ENCODE measurements at regions not wholly inside any gene's neighbourhood (a gene's known extent, or its start where the extent isn't known, plus 50 kb on each side); places are given as distances from the start of the nearest gene placed in this dataset.
"Not testable (repeated sequence)": the region's sequence is repeated elsewhere in the genome, so short reads cannot be mapped to it uniquely, and the experiment has no call there.

DNA sequence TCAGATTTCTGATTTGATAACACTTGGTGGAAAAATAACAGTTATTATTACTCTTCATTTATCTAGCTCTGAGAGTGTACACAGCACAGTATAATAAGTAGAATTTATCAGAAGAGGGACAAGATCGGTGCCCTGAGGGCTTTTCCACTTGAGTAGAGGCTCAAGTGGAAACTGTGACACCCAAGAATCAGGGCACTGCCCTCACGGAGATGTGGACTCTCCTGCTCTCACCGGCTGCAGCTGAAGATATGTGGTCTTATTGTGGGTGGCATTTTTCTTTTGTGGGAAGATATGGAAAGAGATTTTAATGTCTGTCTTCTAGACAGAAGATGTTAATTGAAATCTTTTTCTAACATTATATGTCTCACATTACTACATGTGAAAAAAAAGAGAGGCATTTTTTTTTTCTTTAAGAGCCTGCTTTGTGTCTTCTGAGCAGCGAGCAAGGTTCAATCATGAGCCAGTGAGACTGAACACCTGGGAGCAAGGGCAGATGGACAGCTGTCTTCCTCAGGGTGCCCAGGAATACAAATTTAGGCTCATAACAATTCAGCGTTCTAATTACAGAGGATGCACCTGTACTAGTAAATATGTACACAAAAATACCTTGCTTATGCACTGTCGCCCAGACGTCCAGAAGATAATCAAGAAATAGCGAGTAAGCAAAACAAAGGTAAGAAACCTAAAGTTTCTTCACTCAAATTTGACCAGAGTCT is 1098.2 kb upstream of the FANCL start:
- DNase-seq (ENCODE audit: low read depth in 2 of 2): no peak

DNA sequence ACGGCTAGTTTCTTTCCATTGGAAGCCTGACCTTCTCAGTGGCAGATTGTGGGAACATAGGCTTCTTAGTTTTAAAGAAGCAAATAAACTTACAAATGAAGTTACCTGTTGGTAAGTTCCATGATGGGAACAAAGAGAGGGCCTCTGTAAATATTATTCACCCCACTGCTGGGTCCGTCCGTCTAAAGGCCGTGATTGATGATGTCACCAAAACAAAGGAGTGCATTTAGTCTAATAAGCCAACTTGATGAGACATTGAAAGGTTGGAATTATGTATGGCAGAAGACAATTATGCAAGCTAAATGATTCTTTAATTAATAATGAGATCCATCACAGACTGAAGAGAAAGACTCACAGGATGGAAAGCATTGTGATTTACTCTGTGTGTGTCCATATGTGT is 1091.9 kb upstream of the FANCL start:
- DNase-seq (ENCODE audit: low read depth in 2 of 2): no peak

DNA sequence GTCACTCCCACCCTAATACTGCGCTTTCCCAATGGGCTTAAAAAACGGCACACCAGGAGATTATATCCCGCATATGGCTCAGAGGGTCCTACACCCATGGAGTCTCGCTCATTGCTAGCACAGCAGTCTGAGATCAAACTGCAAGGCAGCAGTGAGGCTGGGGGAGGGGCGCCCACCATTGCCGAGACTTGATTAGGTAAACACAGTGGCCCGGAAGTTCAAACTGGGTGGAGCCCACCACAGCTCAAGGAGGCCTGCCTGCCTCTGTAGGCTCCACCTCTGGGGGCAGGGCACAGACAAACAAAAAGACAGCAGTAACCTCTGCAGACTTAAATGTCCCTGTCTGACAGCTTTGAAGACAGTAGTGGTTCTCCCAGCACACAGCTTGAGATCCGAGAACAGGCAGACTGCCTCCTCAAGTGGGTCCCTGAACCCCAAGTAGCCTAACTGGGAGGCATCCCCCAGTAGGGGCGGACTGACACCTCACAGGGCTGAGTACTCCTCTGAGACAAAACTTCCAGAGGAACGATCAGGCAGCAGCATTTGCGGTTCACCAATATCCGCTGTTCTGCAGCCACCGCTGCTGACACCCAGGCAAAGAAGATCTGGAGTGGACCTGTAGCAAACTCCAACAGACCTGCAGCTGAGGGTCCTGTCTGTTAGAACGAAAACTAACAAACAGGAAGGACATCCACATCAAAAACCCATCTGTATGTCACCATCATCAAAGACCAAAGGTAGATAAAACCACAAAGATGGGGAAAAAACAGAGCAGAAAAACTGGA is 1085.6 kb upstream of the FANCL start:
- DNase-seq (ENCODE audit: low read depth in 2 of 2): not testable (repeated sequence)

GRCh38 chr2:59322870-59323269 is 1081.7 kb upstream of the FANCL start:
- no peak for DNase-seq (ENCODE audit: low read depth in 2 of 2)

- no peak for DNase-seq (ENCODE audit: low read depth in 2 of 2)
Observed at GRCh38 chr2:59322005-59322404, 1080.9 kb upstream of the FANCL start.

GRCh38 chr2:59314031-59314766 is 1073.1 kb upstream of the FANCL start:
- no peak for DNase-seq (ENCODE audit: low read depth in 2 of 2)

- DNase-seq (ENCODE audit: low read depth in 2 of 2): no peak
Observed at GRCh38 chr2:59312967-59313940, 1072.1 kb upstream of the FANCL start.

DNA sequence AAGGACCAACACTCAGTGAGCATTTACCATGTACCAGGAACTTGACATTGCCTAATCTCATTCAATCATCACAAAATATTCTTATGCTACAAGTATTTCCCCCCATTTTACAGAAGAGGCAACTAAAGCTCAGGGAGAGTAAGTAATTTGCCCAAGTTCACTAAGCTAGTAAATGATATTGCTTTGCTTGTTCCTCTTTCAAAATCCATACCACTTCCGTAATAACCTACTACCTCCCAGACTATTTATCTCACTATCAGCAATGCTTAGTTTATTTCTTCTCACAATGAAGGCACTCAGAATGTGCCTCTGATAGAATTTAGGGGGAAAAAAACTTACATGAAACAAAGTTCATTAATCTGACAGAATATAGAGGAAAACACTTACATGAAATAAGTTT is 1070.9 kb upstream of the FANCL start:
- DNase-seq (ENCODE audit: low read depth in 2 of 2): no peak

DNA sequence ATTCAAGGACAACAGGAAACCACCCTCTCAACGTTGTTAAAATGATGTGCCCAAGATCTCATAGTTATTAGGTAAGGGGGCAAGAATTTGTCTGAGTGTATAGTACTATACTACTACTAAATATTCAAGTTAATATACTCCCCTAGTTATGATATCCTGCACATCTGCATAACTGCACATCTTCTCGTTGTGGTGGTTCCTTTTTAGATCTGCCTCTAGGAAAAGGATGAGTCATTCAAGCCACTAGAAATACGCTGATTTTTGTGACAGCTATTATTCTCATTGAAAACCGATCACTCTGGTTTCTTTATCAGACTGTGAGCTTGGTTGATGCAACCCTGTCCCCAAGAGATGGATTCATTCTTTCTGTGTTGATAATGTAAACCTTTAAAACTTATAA is 1067.0 kb upstream of the FANCL start:
- DNase-seq (ENCODE audit: low read depth in 2 of 2): no peak

DNA sequence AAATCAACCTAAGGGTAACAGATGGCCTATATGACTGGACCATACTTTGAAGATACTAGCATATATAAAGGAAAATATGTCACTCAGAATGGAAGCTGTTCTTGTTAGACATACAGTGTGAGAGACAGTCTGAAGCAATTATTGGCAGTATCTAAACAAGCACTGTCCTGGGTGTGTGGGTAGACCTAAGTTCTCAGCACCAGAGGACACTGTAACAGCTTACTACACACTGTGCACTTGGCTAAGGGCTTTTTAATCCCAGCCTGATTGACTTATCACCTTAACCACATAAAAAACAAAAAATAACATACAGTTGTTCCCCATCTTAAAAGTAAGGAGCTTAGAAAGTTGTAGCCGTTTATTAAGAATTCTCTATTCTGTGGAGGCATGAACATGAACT is 1066.1 kb upstream of the FANCL start:
- DNase-seq (ENCODE audit: low read depth in 2 of 2): no peak

DNA sequence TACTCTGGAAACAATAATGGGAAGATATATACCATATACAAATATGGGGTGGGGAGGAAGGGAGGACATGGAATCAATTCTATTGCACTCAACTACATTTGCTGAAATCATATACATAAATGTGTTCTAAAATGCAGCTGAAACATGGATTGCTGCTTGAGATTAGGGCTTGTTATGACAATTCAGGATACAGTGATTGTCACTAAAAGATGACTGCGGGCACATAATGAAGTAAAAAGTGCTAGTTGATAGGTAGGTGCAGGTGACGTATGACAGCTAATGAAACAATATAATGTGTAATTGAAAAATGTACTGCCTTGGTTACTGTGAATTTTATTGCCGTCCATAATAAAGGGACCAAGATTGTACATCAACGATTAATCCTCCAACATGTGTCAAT is 1062.1 kb upstream of the FANCL start:
- no peak for DNase-seq (ENCODE audit: low read depth in 2 of 2)

GRCh38 chr2:59302683-59303082 is 1061.6 kb upstream of the FANCL start:
- no peak for DNase-seq (ENCODE audit: low read depth in 2 of 2)

GRCh38 chr2:59301466-59302402 is 1060.6 kb upstream of the FANCL start:
- no peak for DNase-seq (ENCODE audit: low read depth in 2 of 2)

GRCh38 chr2:59297816-59298215 is 1056.7 kb upstream of the FANCL start:
- DNase-seq (ENCODE audit: low read depth in 2 of 2): no peak

- no peak for DNase-seq (ENCODE audit: low read depth in 2 of 2)
Observed at GRCh38 chr2:59296279-59296678, 1055.2 kb upstream of the FANCL start.

- no peak for DNase-seq (ENCODE audit: low read depth in 2 of 2)
Observed at GRCh38 chr2:59295524-59296162, 1054.5 kb upstream of the FANCL start.

DNA sequence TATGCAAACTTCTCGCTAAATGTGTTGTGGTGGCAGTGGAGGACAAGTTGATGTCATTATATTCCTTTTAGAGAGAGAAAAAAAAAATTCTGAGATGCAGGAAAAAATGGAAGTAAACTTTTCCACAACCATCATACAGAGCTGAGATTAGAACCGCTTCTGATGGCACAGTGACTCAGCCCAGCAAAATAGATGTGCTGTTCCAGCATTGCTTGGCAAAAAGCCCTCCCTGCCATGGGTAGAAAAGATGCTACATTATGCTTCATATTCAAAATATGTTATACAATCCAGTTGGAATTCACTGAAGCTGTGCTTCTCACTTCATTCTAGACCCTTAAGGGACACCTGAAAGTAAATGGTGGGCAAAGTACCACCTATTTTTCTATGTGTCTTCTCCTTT is 1047.6 kb upstream of the FANCL start:
- DNase-seq (ENCODE audit: low read depth in 2 of 2): no peak

- no peak for DNase-seq (ENCODE audit: low read depth in 2 of 2)
Observed at GRCh38 chr2:59282374-59283057, 1041.4 kb upstream of the FANCL start.

DNA sequence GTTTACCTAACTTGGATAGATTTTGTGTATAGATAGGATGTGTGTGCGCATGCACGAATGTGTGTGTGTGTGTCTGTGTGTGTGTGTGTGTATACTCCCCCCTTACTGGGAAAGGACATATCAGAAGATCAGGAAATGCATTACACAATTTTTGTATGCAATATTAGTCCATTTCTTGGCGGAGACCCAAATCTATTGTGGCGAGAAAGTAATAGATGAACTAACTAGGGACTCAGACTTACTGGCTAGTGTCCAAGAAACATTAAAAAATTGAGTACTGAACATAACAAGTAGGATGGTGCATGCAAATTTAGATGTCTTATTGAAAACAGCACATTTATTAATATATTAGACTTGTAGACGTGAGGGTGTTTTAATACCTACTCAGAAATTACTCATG is 1036.5 kb upstream of the FANCL start:
- no peak for DNase-seq (ENCODE audit: low read depth in 2 of 2)
